Left ventricle myocardium inferior (tissue), 1 donor: ENCODE measurements at regions not wholly inside any gene's neighbourhood (a gene's known extent, or its start where the extent isn't known, plus 50 kb on each side); places are given as distances from the start of the nearest gene placed in this dataset.

Experiments
- DNase-seq: peaks from one replicate; pipeline ENCODE4 v3.0.0-alpha.2; 2020
- H3K27ac ChIP-seq: fragments of 200-600 bp; replicated peaks from 2 replicates; pipeline ENCODE4 v1.8.0; 2021
- H3K27me3 ChIP-seq: fragments of 200-600 bp; 2 replicates; pipeline ENCODE4 v1.8.0; 2021; ENCODE audit warnings: low read depth
- H3K36me3 ChIP-seq: fragments of 200-600 bp; 2 replicates; pipeline ENCODE4 v1.8.0; 2021
- H3K4me1 ChIP-seq: fragments of 200-600 bp; 2 replicates; pipeline ENCODE4 v1.8.0; 2021
- H3K4me3 ChIP-seq: fragments of 200-600 bp; 2 replicates; pipeline ENCODE4 v1.8.0; 2021; ENCODE audit warnings: mild to moderate bottlenecking, moderate library complexity
- H3K9me3 ChIP-seq: fragments of 200-600 bp; replicated peaks from 2 replicates; pipeline ENCODE4 v1.8.0; 2021
- CTCF ChIP-seq: fragments of 200-600 bp; IDR thresholded peaks from 2 replicates; pipeline ENCODE4 v1.8.0; 2021; ENCODE audit warnings: antibody characterized with exemption, mild to moderate bottlenecking, borderline replicate concordance
- intact Hi-C: fragments of 100-400 bp; cut with micrococcal nuclease; formaldehyde crosslinking; loops from one replicate; pipeline ENCODE4 v1.11.0; 2022
- donor health status: DM: no; HTN: yes; CAD: no; lungs with severe emphysema.

GRCh38 chr3:34419801-34420200 is 621.4 kb downstream of the PDCD6IP start:
- Histone ChIP-seq H3K27me3 (no peaks in the 10 kb centered on the region), H3K4me3 (no peak overlapping the region), H3K9me3 (no peaks in the 10 kb centered on the region), H3K36me3 (no peaks in the 10 kb centered on the region), H3K4me1 (peaks cover 7% of the 10 kb centered on the region), H3K27ac (no peak overlapping the region)
- no peak for TF ChIP-seq CTCF
- intact Hi-C loops: no loop called here
- no peak for DNase-seq

GRCh38 chr3:34421762-34422161 is 623.3 kb downstream of the PDCD6IP start:
- no peak for TF ChIP-seq CTCF
- intact Hi-C loops: no loop called here

GRCh38 chr3:34439796-34440195 is 641.4 kb downstream of the PDCD6IP start:
- H3K4me3 ChIP-seq: no peak overlapping the region
- H3K36me3 ChIP-seq: no peaks in the 10 kb centered on the region
- DNase-seq: no peak
- intact Hi-C loops: no loop called here
- no peak for TF ChIP-seq CTCF
- no peak overlapping the region for H3K27ac ChIP-seq
- peaks cover 34% of the 10 kb centered on the region for H3K9me3 ChIP-seq
- H3K4me1 ChIP-seq: no peaks in the 10 kb centered on the region
- H3K27me3 ChIP-seq: no peaks in the 10 kb centered on the region

More at GRCh38 chr3:34421762-34422161, 623.3 kb downstream of the PDCD6IP start:
- peaks cover 7% of the 10 kb centered on the region for H3K4me1 ChIP-seq
- H3K27me3 ChIP-seq: no peaks in the 10 kb centered on the region
- no peak overlapping the region for H3K27ac ChIP-seq
- no peaks in the 10 kb centered on the region for H3K36me3 ChIP-seq
- H3K4me3 ChIP-seq: no peak overlapping the region
- H3K9me3 ChIP-seq: no peaks in the 10 kb centered on the region
- no peak for DNase-seq

GRCh38 chr3:34444137-34444536 is 645.7 kb downstream of the PDCD6IP start:
- Histone ChIP-seq H3K9me3 (peaks cover 73% of the 10 kb centered on the region), H3K4me1 (no peaks in the 10 kb centered on the region), H3K36me3 (no peaks in the 10 kb centered on the region), H3K4me3 (no peak overlapping the region), H3K27ac (no peak overlapping the region), H3K27me3 (no peaks in the 10 kb centered on the region)
- TF ChIP-seq CTCF: no peak
- intact Hi-C loops: no loop called here
- DNase-seq: no peak

GRCh38 chr3:34449305-34449704 is 650.9 kb downstream of the PDCD6IP start:
- no peak for TF ChIP-seq CTCF
- peaks cover 64% of the 10 kb centered on the region for H3K9me3 ChIP-seq
- intact Hi-C loops: no loop called here

GRCh38 chr3:34463414-34463813 is 665.0 kb downstream of the PDCD6IP start:
- Histone ChIP-seq H3K4me3 (no peak overlapping the region), H3K9me3 (peaks cover 34% of the 10 kb centered on the region), H3K36me3 (no peaks in the 10 kb centered on the region), H3K27me3 (no peaks in the 10 kb centered on the region), H3K27ac (no peak overlapping the region), H3K4me1 (no peaks in the 10 kb centered on the region)
- no peak for DNase-seq
- no peak for TF ChIP-seq CTCF
- intact Hi-C loops: no loop called here

More at GRCh38 chr3:34449305-34449704, 650.9 kb downstream of the PDCD6IP start:
- Histone ChIP-seq H3K4me1 (no peaks in the 10 kb centered on the region), H3K36me3 (no peaks in the 10 kb centered on the region), H3K4me3 (no peak overlapping the region), H3K27ac (no peak overlapping the region), H3K27me3 (no peaks in the 10 kb centered on the region)
- no peak for DNase-seq
